ENCODE measurements at regions not wholly inside any gene's neighbourhood (a gene's known extent, or its start where the extent isn't known, plus 50 kb on each side); places are given as distances from the start of the nearest gene placed in this dataset.

DNA sequence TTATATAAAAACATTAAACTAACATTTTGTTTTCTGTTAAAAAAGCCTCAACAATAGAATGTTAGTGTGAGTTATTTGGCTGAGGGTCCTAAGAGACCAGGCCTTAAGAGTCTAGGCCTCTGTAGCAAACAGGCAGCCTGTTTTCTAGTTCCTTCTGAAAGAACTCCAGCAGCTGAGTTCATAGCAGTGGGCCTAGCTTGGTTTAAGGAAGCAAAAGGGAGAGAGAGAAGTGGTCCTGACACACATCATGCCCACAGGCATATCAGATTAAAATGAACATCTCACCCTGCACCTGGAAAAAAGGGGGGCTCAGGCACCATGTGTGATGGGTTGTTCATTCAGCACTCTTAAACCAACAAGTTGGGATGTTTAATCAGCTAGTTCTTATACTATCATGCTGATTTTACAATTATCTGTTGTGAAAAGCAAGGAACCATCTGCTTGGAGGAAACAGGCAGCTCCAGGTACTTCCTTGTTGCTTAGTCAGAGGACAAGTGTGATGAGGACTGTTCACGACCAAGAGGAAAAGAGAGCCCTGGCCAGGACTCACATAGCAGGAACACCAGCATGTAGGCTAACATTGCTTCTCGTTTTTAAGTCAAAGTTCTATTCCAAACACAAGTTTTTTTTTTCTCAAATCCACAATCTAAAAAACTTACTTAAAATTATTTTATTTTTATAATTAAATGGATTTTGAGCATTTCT is 81.3 kb upstream of the FRY start:
- H3K4me3 ChIP-seq (ENCODE audit: low read length, poor library complexity, severe bottlenecking), result no peak overlapping the region
- H3K4me2 ChIP-seq (ENCODE audit: low read depth, low read length, poor library complexity, severe bottlenecking), result no peak overlapping the region
- no peaks in the 10 kb centered on the region for H3K27me3 ChIP-seq (ENCODE audit: insufficient read depth, low read length, poor library complexity, severe bottlenecking)
- H3K9ac ChIP-seq (ENCODE audit: low read depth, low read length, poor library complexity, severe bottlenecking), result no peak overlapping the region
- no peaks in the 10 kb centered on the region for H3F3A ChIP-seq (ENCODE audit: low read depth)
- no peaks in the 10 kb centered on the region for H3K79me2 ChIP-seq (ENCODE audit: insufficient read depth, low read length)
- no peaks in the 10 kb centered on the region for H3K9me3 ChIP-seq (ENCODE audit: insufficient read depth, low read depth, low read length)
- no peaks in the 10 kb centered on the region for H3K36me3 ChIP-seq (ENCODE audit: insufficient read depth, low read length)
- peaks cover 20% of the 10 kb centered on the region for H3K4me1 ChIP-seq (ENCODE audit: insufficient read depth, low read length, poor library complexity, severe bottlenecking)
- H4K20me1 ChIP-seq (ENCODE audit: insufficient read depth, low read length, poor library complexity, severe bottlenecking), result no peaks in the 10 kb centered on the region
- H2AFZ ChIP-seq (ENCODE audit: low read length), result no peak overlapping the region
- H3K9me2 ChIP-seq (replicated peaks; ENCODE audit: low read depth, low read length), result no peaks in the 10 kb centered on the region
- TF ChIP-seq EZH2phosphoT487 (IDR thresholded peaks at IDR 0.05; ENCODE audit: borderline replicate concordance), result no peak
- no peak for TF ChIP-seq CTCF (conservative IDR thresholded peaks at IDR 0.05; ENCODE audit: low read length)

- Histone ChIP-seq H3K4me2 (ENCODE audit: low read depth, low read length, poor library complexity, severe bottlenecking) (no peak overlapping the region), H3K9me2 (replicated peaks; ENCODE audit: low read depth, low read length) (no peaks in the 10 kb centered on the region), H3K9me3 (ENCODE audit: insufficient read depth, low read depth, low read length) (no peaks in the 10 kb centered on the region), H3F3A (ENCODE audit: low read depth) (no peaks in the 10 kb centered on the region), H4K20me1 (ENCODE audit: insufficient read depth, low read length, poor library complexity, severe bottlenecking) (no peaks in the 10 kb centered on the region), H3K9ac (ENCODE audit: low read depth, low read length, poor library complexity, severe bottlenecking) (no peak overlapping the region), H3K36me3 (ENCODE audit: insufficient read depth, low read length) (no peaks in the 10 kb centered on the region), H2AFZ (ENCODE audit: low read length) (no peak overlapping the region), H3K4me1 (ENCODE audit: insufficient read depth, low read length, poor library complexity, severe bottlenecking) (peaks cover 14% of the 10 kb centered on the region), H3K4me3 (ENCODE audit: low read length, poor library complexity, severe bottlenecking) (no peak overlapping the region), H3K79me2 (ENCODE audit: insufficient read depth, low read length) (no peaks in the 10 kb centered on the region), H3K27me3 (ENCODE audit: insufficient read depth, low read length, poor library complexity, severe bottlenecking) (no peaks in the 10 kb centered on the region)
- TF ChIP-seq CTCF (conservative IDR thresholded peaks at IDR 0.05; ENCODE audit: low read length), result no peak
- no peak for TF ChIP-seq EZH2phosphoT487 (IDR thresholded peaks at IDR 0.05; ENCODE audit: borderline replicate concordance)
These were observed 80.3 kb upstream of the FRY start for GRCh38 chr13:31951215-31951678.

- H3K4me3 ChIP-seq (ENCODE audit: low read length, poor library complexity, severe bottlenecking), result no peak overlapping the region
- H3K9ac ChIP-seq (ENCODE audit: low read depth, low read length, poor library complexity, severe bottlenecking), result no peak overlapping the region
- H4K20me1 ChIP-seq (ENCODE audit: insufficient read depth, low read length, poor library complexity, severe bottlenecking), result no peaks in the 10 kb centered on the region
- no peaks in the 10 kb centered on the region for H3F3A ChIP-seq (ENCODE audit: low read depth)
- H3K9me2 ChIP-seq (replicated peaks; ENCODE audit: low read depth, low read length), result no peaks in the 10 kb centered on the region
- H3K4me2 ChIP-seq (ENCODE audit: low read depth, low read length, poor library complexity, severe bottlenecking), result no peak overlapping the region
- H3K4me1 ChIP-seq (ENCODE audit: insufficient read depth, low read length, poor library complexity, severe bottlenecking), result peaks cover 14% of the 10 kb centered on the region
- TF ChIP-seq CTCF (conservative IDR thresholded peaks at IDR 0.05; ENCODE audit: low read length) (no peak), EZH2phosphoT487 (IDR thresholded peaks at IDR 0.05; ENCODE audit: borderline replicate concordance) (no peak)
- no peaks in the 10 kb centered on the region for H3K27me3 ChIP-seq (ENCODE audit: insufficient read depth, low read length, poor library complexity, severe bottlenecking)
- no peaks in the 10 kb centered on the region for H3K79me2 ChIP-seq (ENCODE audit: insufficient read depth, low read length)
- H3K36me3 ChIP-seq (ENCODE audit: insufficient read depth, low read length), result no peaks in the 10 kb centered on the region
- H3K9me3 ChIP-seq (ENCODE audit: insufficient read depth, low read depth, low read length), result no peaks in the 10 kb centered on the region; the same call in 1 of the 2 replicates
- H2AFZ ChIP-seq (ENCODE audit: low read length), result no peak overlapping the region
These were observed 78.8 kb upstream of the FRY start for GRCh38 chr13:31952641-31953380.
